IPS DF 4.7 (cell line): ENCODE measurements at regions not wholly inside any gene's neighbourhood (a gene's known extent, or its start where the extent isn't known, plus 50 kb on each side); places are given as distances from the start of the nearest gene placed in this dataset.

Experiments used
- DNase-seq: peaks from one replicate; pipeline ENCODE4 v3.0.0-alpha.2; 2013; ENCODE audit warnings: low spot score; ENCODE audit errors: extremely low read depth

GRCh38 chr13:111515307-111515617 is 194.8 kb downstream of the TEX29 start:
- no peak for DNase-seq

DNA sequence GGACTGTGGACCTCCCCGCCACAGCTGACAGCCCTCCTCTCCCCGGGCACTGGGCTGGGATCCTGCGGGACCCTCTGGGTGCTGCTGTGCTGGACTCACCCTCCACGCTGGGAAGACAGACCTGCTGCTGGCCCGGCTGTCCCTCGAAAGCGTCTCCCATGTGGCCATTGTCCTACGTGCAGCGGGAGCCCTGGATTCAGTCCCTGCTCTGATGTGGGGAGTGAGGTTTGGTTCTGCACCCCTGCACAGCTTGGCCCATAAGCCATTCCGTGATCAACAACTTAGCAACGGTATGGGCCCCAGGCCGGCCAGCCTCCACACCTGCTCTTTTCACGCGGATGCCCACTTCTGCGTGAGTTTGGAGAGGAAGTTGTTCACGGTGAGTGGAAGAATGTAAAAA is 195.2 kb downstream of the TEX29 start:
- no peak for DNase-seq

GRCh38 chr13:111516712-111517640 is 196.5 kb downstream of the TEX29 start:
- no peak for DNase-seq

GRCh38 chr13:111517641-111518010 is 197.2 kb downstream of the TEX29 start:
- DNase-seq: no peak

DNA sequence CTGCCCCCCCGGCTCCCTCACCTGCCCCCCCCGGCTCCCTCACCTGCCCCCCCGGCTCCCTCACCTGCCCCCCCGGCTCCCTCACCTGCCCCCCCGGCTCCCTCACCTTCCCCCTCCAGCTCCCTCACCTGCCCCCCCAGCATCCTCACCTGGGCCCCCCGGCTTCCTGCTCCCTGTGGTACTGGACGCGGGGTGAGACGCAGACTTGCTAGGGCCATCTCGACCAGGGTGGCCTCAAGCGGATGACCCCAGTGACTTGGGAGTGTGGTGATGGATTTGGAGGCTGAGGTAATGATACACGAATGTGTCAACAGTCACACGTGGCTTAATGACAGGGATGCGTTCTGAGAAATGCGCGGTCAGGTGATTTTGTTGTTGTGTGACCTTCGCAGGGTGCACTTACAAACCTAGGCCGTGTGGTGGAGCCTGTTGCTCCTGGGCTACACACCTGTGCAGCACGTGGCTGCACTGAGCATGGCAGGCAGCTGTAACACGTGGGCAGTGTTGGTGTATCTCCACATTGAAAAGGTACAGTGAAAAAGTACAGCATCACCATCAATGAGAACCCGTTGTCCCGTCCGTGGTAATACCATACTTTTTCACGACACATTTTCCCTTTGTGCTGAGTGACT is 197.8 kb downstream of the TEX29 start:
- no peak for DNase-seq

- DNase-seq: no peak
These were observed 198.6 kb downstream of the TEX29 start for GRCh38 chr13:111519041-111519440.

DNA sequence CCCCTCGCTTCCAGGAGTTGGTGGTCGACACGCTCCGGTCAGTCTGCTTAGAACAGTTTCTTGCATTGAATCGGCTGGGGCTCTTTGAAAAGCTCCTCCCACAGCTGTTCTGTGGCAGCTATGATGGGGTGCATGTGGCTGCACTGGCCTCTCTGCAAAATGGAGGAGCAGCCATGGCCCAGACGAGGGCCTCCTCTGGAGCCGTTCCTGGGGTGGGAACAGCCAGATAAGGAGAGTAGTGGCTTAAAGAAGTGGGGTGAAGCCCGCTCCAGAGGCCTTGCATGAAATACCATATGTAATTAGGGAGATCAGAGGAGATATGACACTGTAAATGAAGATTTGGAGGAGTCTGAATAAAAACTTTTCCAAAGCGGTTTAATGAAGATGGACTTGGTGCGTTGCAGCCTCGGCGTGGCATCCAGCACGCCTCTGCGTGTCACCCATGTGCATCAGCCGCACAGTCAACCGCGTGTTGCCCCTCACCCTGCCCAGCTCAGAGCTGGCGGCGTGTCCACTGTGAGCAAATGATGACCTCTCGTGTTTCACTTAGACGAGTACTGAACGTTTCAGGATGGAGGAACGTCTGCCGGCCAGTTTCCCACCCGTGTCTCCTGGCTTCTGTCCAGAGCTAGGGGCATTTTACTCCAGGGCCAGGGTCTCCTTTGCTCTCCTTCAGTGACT is 199.2 kb downstream of the TEX29 start:
- DNase-seq: no peak

DNA sequence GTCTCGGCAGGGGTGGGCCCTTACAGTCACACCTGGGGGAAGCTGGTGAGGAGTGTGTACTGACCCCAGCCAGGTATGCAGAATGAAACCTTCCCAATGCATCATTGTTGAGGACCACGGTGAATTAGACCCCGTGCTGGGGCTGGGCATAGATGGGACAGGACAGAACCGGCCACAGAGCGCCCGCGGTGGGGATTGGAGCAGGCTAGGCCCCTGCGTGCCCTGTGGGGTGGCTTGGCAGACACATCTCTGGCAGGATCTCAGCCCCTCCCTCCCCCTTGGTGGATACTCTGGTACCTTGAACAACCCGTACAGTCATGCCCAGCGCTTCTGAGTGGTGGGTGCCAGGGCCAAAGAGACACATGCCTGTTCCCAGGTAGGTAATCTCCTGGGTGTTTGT is 200.6 kb downstream of the TEX29 start:
- DNase-seq: no peak

- no peak for DNase-seq
These were observed 201.3 kb downstream of the TEX29 start for GRCh38 chr13:111521691-111522229.

DNA sequence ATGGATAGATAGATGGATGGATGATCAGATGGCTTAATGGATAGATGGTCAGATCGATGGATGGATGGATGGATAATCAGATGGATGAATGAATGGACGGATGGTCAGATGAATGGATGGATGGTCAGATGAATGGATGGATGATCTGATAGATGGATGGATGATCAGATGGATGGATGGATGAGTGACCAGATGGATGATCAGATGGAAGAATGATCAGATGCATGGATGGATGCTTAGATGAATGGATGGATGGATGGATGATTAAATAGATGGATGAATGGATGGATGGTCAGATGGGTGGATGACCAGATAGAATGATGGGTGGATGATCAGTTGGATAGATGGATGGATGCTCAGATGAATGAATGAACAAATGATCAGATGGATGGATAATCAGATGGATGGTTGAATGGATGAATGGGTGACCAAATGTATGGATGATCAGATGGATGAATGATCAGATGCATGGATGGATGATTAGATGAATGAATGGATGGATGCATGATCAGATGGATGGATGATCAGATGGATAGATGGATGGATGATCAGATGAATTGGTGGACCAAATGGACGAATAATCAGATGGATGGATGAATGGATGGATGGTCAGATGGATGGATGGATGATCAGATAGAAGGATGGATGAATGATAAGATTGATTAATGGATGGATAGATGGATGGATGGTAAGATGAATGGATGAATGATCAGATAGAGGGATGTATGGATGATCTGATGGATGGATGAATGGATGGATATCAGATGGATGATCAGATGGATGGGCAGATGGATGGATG is 205.1 kb downstream of the TEX29 start:
- DNase-seq: no peak

- DNase-seq: no peak
These were observed 206.5 kb downstream of the TEX29 start for GRCh38 chr13:111526922-111527321.

- DNase-seq: no peak
These were observed 207.3 kb downstream of the TEX29 start for GRCh38 chr13:111527614-111528229.

DNA sequence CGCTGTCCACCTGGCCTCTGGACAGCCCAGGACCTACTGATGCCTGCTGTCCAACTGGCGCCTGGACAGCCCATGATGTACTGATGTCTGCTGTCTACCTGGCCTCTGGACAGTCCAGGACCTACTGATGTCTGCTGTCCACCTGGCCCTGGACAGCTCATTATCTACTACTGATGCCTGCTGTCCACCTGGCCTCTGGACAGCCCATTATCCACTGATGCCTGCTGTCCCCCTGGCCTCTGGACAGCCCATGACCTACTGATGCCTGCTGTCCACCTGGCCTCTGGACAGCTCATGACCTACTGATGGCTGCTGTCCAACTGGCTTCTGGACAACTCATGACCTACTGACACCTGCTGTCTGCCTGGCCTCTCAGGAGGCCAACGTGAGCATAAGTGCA is 208.1 kb downstream of the TEX29 start:
- no peak for DNase-seq

GRCh38 chr13:111530137-111530870 is 209.9 kb downstream of the TEX29 start:
- DNase-seq: no peak

- no peak for DNase-seq
These were observed 211.1 kb downstream of the TEX29 start for GRCh38 chr13:111531505-111531904.

- DNase-seq: no peak
These were observed 211.7 kb downstream of the TEX29 start for GRCh38 chr13:111532111-111532510.

DNA sequence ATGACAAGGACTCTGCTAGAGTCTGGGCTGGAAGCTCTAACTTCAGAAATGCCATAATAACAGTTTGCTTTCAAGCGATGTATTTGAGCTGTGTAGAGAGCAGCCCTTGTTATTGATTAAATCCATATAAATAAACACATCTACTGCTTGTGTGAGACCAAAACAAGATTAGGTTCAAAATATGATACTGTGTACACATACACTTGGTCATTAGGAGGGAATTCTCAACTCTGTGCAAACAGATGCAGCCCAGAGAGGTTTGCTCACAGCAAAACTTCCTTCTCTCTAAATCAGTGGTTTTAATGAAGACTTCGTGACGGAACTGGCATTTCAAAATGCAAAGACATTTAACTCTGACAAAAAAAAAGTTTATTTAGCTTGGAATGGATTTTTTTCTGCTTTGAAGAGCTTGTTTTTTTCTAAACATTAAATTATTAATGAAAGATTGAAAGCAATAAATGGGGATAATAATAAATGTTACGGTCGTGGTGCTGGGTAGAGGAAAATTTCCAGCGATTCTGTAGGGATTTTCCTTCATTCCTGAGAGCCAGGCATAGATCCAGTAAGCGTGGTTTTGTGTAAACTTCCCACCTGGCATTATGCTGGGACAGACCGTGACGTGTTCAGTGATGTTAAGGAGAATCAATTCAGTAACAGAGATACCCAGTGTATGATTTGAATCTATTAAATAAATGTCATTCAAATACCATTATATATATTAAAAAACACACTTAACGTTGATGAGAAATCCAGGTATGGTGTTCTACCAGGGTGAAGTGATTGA is 213.7 kb downstream of the TEX29 start:
- no peak for DNase-seq

DNA sequence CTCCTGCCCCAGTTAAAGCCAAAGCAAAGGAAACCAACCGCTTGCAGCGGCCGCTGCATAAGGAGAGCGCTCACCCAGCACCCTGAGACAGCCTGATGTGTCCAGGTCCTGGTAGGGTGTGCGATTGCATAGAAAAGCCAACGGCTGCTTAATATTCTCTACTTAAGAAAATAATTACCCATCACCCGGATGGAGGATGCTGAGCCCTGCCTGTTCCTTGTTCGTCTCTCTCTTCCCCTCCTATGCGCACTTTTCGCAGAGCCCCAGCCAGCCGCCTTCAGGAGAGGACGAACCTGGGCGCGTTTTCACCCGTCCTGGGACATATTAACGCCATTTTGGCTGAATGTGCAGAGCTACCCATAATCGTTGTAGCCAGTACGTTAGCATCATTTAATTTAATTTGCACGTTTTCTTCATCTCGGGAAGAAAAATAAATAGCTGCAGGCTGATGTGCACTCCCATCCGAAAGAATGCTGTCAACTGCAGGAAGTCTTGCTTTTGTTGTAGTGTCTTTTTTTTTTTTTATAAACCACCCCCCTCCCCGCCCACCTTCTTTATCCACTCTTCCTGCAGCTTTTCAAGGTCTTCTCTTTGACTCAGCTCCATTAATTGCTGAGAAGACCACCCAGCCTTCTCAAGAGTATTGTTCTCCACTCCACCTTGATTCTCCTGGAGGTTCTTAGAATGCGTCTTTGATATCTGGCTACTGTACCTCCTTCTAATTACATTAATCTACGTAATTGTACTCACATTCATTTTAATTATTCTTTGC is 214.5 kb downstream of the TEX29 start:
- DNase-seq: no peak

GRCh38 chr13:111535523-111535811 is 215.0 kb downstream of the TEX29 start:
- DNase-seq: no peak
